Upper lobe of left lung (tissue), 6 donors: ENCODE measurements at regions not wholly inside any gene's neighbourhood (a gene's known extent, or its start where the extent isn't known, plus 50 kb on each side); places are given as distances from the start of the nearest gene placed in this dataset.

Experiments used
- ATAC-seq, 2 donors: fragments of 200-7000 bp; cut with Tn5 transposase; one replicate each; pipeline ENCODE4 v1.9.1; 2022; ENCODE audit warnings: mild to moderate bottlenecking in 2 of 2, moderate library complexity in 2 of 2; ENCODE audit not compliant: low FRiP score in 2 of 2
- DNase-seq, 2 donors: peaks; one replicate each; pipeline ENCODE4 v3.0.0-alpha.2; 2019 to 2020
- H3K27ac ChIP-seq, 4 donors: fragments of 200-600 bp; sonication (generic); one replicate each; pipeline ENCODE4 v1.5.1; 2016 to 2019
- H3K27me3 ChIP-seq, 4 donors: fragments of 200-600 bp; sonication (generic); one replicate each; pipeline ENCODE4 v1.5.1; 2017 to 2019
- H3K36me3 ChIP-seq, 4 donors: fragments of 200-600 bp; sonication (generic); one replicate each; pipeline ENCODE4 v1.5.1; 2016 to 2019
- H3K4me1 ChIP-seq, 4 donors: fragments of 200-600 bp; sonication (generic); one replicate each; pipeline ENCODE4 v1.5.1; 2018 to 2019
- H3K4me3 ChIP-seq, 4 donors: fragments of 200-600 bp; sonication (generic); one replicate each; pipeline ENCODE4 v1.5.1; 2017 to 2019; ENCODE audit warnings: mild to moderate bottlenecking in 2 of 4, moderate library complexity in 1 of 4
- H3K9me3 ChIP-seq, 4 donors: fragments of 200-600 bp; sonication (generic); one replicate each; pipeline ENCODE4 v1.5.1; 2018 to 2019
- CTCF ChIP-seq, 6 experiments: fragments of 450-650 bp in 4 of 6; fragments of 200-600 bp in 2 of 6; sonication (generic) in 2 of 6; IDR thresholded peaks; one replicate each; pipeline ENCODE4 v1.5.1; 2016 to 2019; ENCODE audit warnings: antibody characterized with exemption in 6 of 6
- EP300 ChIP-seq, 4 donors: sonication (generic); formaldehyde crosslinking; IDR thresholded peaks; one replicate each; pipeline ENCODE4 v1.5.1; 2017; ENCODE audit warnings: antibody characterized with exemption in 4 of 4, control low read depth in 2 of 4
- POLR2A ChIP-seq, 4 donors: fragments of 450-650 bp; IDR thresholded peaks; one replicate each; pipeline ENCODE4 v1.5.1; 2016 to 2017; ENCODE audit warnings: antibody characterized with exemption in 4 of 4, mild to moderate bottlenecking in 2 of 4
- POLR2AphosphoS5 ChIP-seq, 2 donors: sonication (generic); formaldehyde crosslinking; IDR thresholded peaks; one replicate each; pipeline ENCODE4 v1.5.1; 2017; ENCODE audit warnings: antibody characterized with exemption in 2 of 2
- WGBS, 2 donors: methylation state at CpG; one replicate each; pipeline ENCODE4 v1.1.5; 2017 to 2018; 5-methylcytosine and 5-hydroxymethylcytosine counted together
- donor health status: DM: no; HTN: no; CAD: no; lungs with moderate emphysema.
- donor health status: DM: no; HTN: yes; CAD: no; lungs with severe emphysema.

- 82 to 92% methylated on average over 5 of the region's 5 CpGs for WGBS, 2 donors
- H3K36me3 ChIP-seq, result no peaks in the 10 kb centered on the region
- TF ChIP-seq POLR2AphosphoS5 (IDR thresholded peaks at IDR 0.05) (no peak), POLR2A (IDR thresholded peaks at IDR 0.05) (no peak), EP300 (IDR thresholded peaks at IDR 0.05) (no peak), CTCF (IDR thresholded peaks at IDR 0.05) (no peak)
- H3K9me3 ChIP-seq, result peaks cover 0 to 6% (median 0%) of the 10 kb centered on the region in 4 donors
- no peak for DNase-seq
- no peaks in the 10 kb centered on the region for H3K27me3 ChIP-seq
- no peak for ATAC-seq
- no peak overlapping the region for H3K4me3 ChIP-seq
- H3K4me1 ChIP-seq, result no peaks in the 10 kb centered on the region
- H3K27ac ChIP-seq, result no peak overlapping the region
Measured at GRCh38 chr2:5150871-5151270, 541.3 kb upstream of the SOX11 start.

- no peaks in the 10 kb centered on the region for H3K9me3 ChIP-seq
- H3K4me1 ChIP-seq, result no peaks in the 10 kb centered on the region
- H3K36me3 ChIP-seq, result no peaks in the 10 kb centered on the region
- TF ChIP-seq POLR2A (IDR thresholded peaks at IDR 0.05) (no peak), EP300 (IDR thresholded peaks at IDR 0.05) (no peak), POLR2AphosphoS5 (IDR thresholded peaks at IDR 0.05) (no peak), CTCF (IDR thresholded peaks at IDR 0.05) (no peak)
- H3K4me3 ChIP-seq, result no peak overlapping the region
- no peak for ATAC-seq
- WGBS, 2 donors, result 44 to 49% methylated on average over 3 of the region's 3 CpGs
- H3K27ac ChIP-seq, result no peak overlapping the region
- no peak for DNase-seq
- no peaks in the 10 kb centered on the region for H3K27me3 ChIP-seq
Measured at GRCh38 chr2:5164776-5165525, 527.2 kb upstream of the SOX11 start.

DNA sequence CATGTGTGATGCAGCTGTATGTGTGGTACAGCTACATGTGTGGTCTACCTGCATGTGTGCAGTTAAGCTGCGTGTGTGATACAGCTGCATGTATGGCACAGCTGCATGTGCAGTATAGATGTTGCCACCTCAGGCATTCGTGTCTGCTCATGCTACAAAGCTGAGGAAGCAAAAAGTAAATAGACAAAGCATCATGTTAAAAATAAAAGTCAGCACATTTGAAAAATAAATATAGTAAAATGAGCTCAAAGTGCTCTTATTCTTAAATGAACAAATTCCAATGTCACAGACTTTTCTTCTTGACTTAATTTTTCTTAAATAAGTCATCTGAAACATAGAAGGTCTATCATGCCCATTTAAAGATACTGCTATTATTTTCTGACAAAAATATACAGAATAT lies 519.3 kb upstream of the SOX11 start:
- Histone ChIP-seq H3K4me1 (no peaks in the 10 kb centered on the region), H3K27me3 (no peaks in the 10 kb centered on the region), H3K36me3 (no peaks in the 10 kb centered on the region), H3K27ac (no peak overlapping the region), H3K4me3 (no peak overlapping the region), H3K9me3 (no peaks in the 10 kb centered on the region)
- ATAC-seq, result no peak
- no peak for DNase-seq
- WGBS, 2 donors, result 71 to 76% methylated on average over 2 of the region's 2 CpGs
- TF ChIP-seq POLR2AphosphoS5 (IDR thresholded peaks at IDR 0.05) (no peak), EP300 (IDR thresholded peaks at IDR 0.05) (no peak), CTCF (IDR thresholded peaks at IDR 0.05) (no peak), POLR2A (IDR thresholded peaks at IDR 0.05) (no peak)

GRCh38 chr2:5173876-5174535 lies 518.2 kb upstream of the SOX11 start:
- 84 to 95% methylated on average over 2 of the region's 2 CpGs for WGBS, 2 donors
- no peaks in the 10 kb centered on the region for H3K36me3 ChIP-seq

More at GRCh38 chr2:5173876-5174535, 518.2 kb upstream of the SOX11 start:
- no peak overlapping the region for H3K27ac ChIP-seq
- DNase-seq (no peak), ATAC-seq (no peak)
- no peaks in the 10 kb centered on the region for H3K4me1 ChIP-seq
- no peaks in the 10 kb centered on the region for H3K9me3 ChIP-seq
- H3K27me3 ChIP-seq, result no peaks in the 10 kb centered on the region
- H3K4me3 ChIP-seq, result no peak overlapping the region
- no peak for TF ChIP-seq EP300 (IDR thresholded peaks at IDR 0.05)
- TF ChIP-seq CTCF (IDR thresholded peaks at IDR 0.05), result no peak
- TF ChIP-seq POLR2A (IDR thresholded peaks at IDR 0.05), result no peak
- TF ChIP-seq POLR2AphosphoS5 (IDR thresholded peaks at IDR 0.05), result no peak
